ENCODE measurements at regions not wholly inside any gene's neighbourhood (a gene's known extent, or its start where the extent isn't known, plus 50 kb on each side); places are given as distances from the start of the nearest gene placed in this dataset.

DNA sequence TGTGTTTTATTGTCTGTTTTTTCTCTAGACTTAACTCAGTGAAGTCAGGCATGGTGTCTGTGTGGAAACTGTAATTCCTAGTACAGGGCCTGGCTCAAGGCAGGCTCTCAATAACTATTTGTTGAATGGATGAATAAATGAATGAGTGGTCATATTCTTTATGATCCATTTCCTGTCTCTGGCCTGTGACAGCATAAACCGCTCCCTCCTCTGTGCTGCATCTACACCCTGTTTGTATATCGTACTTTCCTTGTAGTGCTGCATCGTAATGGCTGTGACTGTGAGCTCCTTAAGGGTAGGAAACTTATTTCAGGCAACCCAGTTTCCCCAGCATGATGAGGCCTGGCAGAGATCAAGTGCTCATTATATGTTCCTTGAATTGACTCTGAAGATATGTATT lies 337.5 kb upstream of the USP24 start:
- 99% methylated on average over 3 of the region's 3 CpGs for WGBS
- no peak overlapping the region for H3K27ac ChIP-seq
- DNase-seq (ENCODE audit: low spot score in 2 of 2) = no peak
- no peaks in the 10 kb centered on the region for H3K4me1 ChIP-seq
- TF ChIP-seq EP300 (IDR thresholded peaks at IDR 0.05) (no peak), POLR2AphosphoS5 (IDR thresholded peaks at IDR 0.05) (no peak), POLR2A (IDR thresholded peaks at IDR 0.05) (no peak)
- TF ChIP-seq, protein P1, sequence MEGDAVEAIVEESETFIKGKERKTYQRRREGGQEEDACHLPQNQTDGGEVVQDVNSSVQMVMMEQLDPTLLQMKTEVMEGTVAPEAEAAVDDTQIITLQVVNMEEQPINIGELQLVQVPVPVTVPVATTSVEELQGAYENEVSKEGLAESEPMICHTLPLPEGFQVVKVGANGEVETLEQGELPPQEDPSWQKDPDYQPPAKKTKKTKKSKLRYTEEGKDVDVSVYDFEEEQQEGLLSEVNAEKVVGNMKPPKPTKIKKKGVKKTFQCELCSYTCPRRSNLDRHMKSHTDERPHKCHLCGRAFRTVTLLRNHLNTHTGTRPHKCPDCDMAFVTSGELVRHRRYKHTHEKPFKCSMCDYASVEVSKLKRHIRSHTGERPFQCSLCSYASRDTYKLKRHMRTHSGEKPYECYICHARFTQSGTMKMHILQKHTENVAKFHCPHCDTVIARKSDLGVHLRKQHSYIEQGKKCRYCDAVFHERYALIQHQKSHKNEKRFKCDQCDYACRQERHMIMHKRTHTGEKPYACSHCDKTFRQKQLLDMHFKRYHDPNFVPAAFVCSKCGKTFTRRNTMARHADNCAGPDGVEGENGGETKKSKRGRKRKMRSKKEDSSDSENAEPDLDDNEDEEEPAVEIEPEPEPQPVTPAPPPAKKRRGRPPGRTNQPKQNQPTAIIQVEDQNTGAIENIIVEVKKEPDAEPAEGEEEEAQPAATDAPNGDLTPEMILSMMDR (IDR thresholded peaks at IDR 0.05) = no peak
- no peaks in the 10 kb centered on the region for H3K27me3 ChIP-seq
- H3K36me3 ChIP-seq = no peaks in the 10 kb centered on the region
- H3K9me3 ChIP-seq = no peaks in the 10 kb centered on the region
- H3K4me3 ChIP-seq = no peak overlapping the region

DNA sequence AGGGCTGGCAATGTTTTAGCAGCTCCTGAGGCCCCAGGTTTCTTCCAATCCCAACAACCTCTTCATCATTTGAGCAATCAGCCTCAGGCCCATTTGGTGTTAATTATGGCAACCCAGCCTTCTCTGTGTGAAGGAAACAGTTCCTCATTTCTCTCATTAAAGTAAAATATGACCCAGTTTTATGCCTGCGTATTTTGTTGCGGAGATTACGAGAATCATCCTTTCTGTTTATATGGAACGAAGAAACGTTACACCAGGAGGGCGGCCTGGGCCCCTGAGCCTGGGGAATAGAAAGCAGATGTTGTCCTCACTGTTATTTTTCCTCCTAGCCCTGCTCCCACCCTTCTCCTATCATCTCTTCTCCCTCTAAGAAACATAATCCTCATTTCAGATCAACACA lies 332.2 kb upstream of the USP24 start:
- Histone ChIP-seq H3K36me3 (no peaks in the 10 kb centered on the region), H3K4me1 (no peaks in the 10 kb centered on the region), H3K9me3 (no peaks in the 10 kb centered on the region), H3K27ac (peak overlapping the region; percentile 51), H3K27me3 (no peaks in the 10 kb centered on the region), H3K4me3 (no peak overlapping the region)
- 74% methylated on average over 6 of the region's 6 CpGs for WGBS
- TF ChIP-seq POLR2A (IDR thresholded peaks at IDR 0.05) (no peak), POLR2AphosphoS5 (IDR thresholded peaks at IDR 0.05) (no peak), EP300 (IDR thresholded peaks at IDR 0.05) (no peak)
- TF ChIP-seq, protein P1 (IDR thresholded peaks at IDR 0.05) = no peak
- DNase-seq (ENCODE audit: low spot score in 2 of 2) = no peak

DNA sequence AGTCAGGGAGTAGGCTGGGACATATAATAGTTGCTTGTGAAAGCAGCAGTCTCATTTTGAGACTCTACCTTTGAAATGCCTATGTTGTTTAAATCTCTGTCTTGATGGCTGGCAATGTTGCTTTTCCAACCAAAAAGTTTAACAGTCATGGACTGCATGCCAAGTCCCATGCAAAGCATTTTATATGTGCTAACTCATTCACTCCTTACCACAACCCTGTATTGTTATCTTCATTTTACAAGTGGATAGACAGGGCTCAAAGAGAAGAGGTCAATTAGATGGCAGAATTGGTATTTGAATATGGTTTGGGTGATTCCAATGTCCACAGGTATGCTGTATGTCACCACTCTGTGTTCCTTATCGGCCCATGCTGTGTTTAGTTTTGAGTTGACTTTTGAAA lies 331.4 kb upstream of the USP24 start:
- no peak for TF ChIP-seq EP300 (IDR thresholded peaks at IDR 0.05)
- TF ChIP-seq POLR2AphosphoS5 (IDR thresholded peaks at IDR 0.05) = no peak
- TF ChIP-seq, protein P1 (IDR thresholded peaks at IDR 0.05) = no peak
- TF ChIP-seq POLR2A (IDR thresholded peaks at IDR 0.05) = no peak
- no peak overlapping the region for H3K27ac ChIP-seq

DNA sequence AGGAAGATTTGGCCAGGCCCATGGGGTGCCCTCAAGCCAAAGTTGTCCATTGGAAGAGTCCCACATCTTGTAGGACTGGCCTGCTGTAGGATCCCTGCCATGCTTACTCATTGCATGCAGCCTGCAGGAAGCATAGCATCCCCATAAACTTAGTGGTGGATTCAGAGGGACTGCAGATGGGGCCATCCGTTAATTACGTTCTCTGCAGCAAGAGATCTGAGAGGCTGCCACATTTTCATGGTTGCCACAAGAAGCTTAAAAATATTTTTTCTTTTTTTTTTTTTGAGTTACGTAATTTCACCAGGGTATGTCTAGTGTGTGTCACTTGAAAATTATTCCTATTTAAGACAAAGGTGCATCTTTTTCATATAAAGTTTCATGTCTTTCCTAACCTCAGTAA lies 329.7 kb upstream of the USP24 start:
- WGBS = 87% methylated on average over 3 of the region's 3 CpGs

More for the DNA sequence above, 331.4 kb upstream of the USP24 start:
- Histone ChIP-seq H3K27me3 (no peaks in the 10 kb centered on the region), H3K4me1 (no peaks in the 10 kb centered on the region), H3K36me3 (no peaks in the 10 kb centered on the region), H3K9me3 (no peaks in the 10 kb centered on the region), H3K4me3 (no peak overlapping the region)
- WGBS = 91% methylated on average over 1 of the region's 1 CpG
- no peak for DNase-seq (ENCODE audit: low spot score in 2 of 2)

DNA sequence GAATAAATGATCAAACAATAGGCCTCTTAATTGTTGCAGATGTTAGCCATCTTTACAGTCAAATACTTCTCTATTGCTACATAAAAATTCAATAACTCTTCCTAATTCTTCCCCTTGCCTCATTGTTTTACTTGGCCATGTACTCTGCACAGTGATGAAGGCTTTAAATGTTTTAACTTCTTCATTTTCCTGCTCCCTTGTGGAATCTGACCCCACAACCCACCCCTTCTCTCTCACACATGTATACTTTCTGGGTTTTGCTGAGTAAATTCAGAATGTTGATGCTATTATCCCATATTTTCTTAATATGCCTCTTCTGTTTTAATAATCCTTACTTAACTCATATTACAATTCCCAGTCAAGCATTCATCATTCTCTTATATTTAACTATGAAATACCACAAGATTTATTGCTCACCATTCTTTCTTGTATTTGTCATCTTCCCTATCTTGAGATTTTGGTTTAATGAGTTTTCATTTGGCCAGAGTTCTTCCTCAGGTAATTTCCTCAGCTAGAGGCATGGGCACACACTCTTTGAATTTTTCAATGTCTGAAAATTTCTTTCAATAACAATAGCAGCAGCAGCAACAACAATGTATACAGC lies 327.8 kb upstream of the USP24 start:
- no peaks in the 10 kb centered on the region for H3K4me1 ChIP-seq
- H3K27ac ChIP-seq = no peak overlapping the region
- TF ChIP-seq POLR2AphosphoS5 (IDR thresholded peaks at IDR 0.05) (no peak), EP300 (IDR thresholded peaks at IDR 0.05) (no peak), POLR2A (IDR thresholded peaks at IDR 0.05) (no peak)
- TF ChIP-seq, protein P1 (IDR thresholded peaks at IDR 0.05) = no peak
- H3K4me3 ChIP-seq = no peak overlapping the region
- DNase-seq (ENCODE audit: low spot score in 2 of 2) = no peak
- H3K36me3 ChIP-seq = no peaks in the 10 kb centered on the region
- no peaks in the 10 kb centered on the region for H3K27me3 ChIP-seq
- H3K9me3 ChIP-seq = no peaks in the 10 kb centered on the region

More for the DNA sequence above, 329.7 kb upstream of the USP24 start:
- no peak for TF ChIP-seq POLR2A (IDR thresholded peaks at IDR 0.05)
- TF ChIP-seq, protein P1 (IDR thresholded peaks at IDR 0.05) = no peak
- TF ChIP-seq EP300 (IDR thresholded peaks at IDR 0.05) = no peak
- no peak for TF ChIP-seq POLR2AphosphoS5 (IDR thresholded peaks at IDR 0.05)
- no peaks in the 10 kb centered on the region for H3K36me3 ChIP-seq
- no peak overlapping the region for H3K4me3 ChIP-seq
- no peaks in the 10 kb centered on the region for H3K4me1 ChIP-seq
- no peaks in the 10 kb centered on the region for H3K9me3 ChIP-seq
- no peak for DNase-seq (ENCODE audit: low spot score in 2 of 2)
- no peaks in the 10 kb centered on the region for H3K27me3 ChIP-seq
- H3K27ac ChIP-seq = no peak overlapping the region

Data from suprapubic skin (tissue), 4 donors.